Activated CD4-positive, alpha-beta T cell treated with anti-CD3 and anti-CD28 coated beads, Interleukin-2, amount 50 U/mL, for 24 hours (primary cell): ENCODE measurements at regions not wholly inside any gene's neighbourhood (a gene's known extent, or its start where the extent isn't known, plus 50 kb on each side); places are given as distances from the start of the nearest gene placed in this dataset.

Experiments used
- DNase-seq, 2 donors: peaks; one replicate each; pipeline ENCODE4 v3.0.0-alpha.2; 2020; ENCODE audit warnings: low read depth in 1 of 2, low spot score in 1 of 2

DNA sequence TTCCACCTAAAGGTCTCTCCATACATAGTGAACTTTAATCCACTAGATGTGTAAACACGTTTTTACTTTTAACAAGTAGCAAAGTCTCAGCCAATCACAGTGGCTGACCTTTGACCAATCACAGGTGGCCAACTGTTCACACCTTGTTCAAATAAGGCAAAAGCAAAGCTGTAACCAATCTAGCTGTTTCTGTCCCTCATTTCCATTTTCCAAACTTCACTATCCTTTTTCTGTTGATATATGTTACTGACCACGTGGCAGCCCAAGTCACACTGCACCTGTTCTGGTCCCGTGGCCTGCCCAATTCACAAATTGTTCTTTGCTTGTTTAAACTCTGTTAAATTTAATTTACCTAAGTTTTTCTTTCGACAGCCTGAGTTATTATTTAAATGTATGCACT, 393.5 kb upstream of the NETO1 start:
- no peak for DNase-seq

DNA sequence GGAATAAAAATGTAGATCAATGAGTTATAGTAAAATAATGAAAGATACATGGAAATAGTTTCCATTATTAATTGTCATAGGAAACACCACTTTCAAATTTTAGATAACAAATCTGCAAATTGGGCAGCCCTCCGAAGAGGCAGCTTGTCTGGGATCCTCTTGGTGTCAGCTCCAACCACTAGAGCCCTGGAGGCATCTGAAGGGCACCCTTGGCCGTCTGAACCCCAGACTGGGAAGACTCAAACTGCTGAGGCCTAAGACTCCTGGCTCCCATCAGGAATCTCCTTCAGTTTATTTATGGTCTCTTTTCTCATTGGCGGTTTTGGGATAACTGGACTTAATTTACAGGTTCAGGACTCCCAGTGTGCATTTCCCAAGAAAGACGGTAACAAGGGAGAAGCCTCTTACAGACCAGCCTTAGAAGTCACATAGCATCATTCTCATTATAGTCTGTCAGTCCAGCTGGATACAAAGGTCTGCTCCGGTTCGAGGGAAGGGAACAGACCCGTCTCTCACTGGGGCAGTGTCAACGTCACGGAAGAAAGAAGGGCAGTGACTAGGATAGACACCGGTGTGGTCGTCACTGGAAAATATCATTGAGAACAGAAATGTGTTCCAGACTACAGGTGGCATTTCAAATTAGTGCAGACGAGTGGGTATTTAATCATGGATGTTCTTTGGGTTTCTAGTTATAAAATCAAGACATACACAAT, 390.7 kb upstream of the NETO1 start:
- DNase-seq: no peak

DNA sequence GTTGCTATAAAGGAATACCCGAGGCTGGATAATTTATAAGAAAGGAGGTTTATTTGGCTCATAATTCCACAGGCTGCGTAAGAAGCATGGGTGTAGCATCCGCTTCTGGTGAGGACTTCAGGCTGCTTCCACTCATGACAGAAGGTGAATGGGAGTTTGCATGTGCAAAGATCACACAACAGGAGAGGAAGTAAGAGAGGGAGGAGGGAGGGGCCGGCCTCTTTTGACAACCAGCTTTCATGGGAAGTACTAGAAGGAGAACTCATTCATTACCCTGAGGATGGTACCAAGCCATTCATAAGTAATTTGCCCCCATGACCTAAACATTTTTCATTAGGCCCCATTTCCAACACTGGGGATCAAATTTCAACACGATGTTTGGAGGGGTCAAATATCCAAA, 386.8 kb upstream of the NETO1 start:
- DNase-seq: no peak

DNA sequence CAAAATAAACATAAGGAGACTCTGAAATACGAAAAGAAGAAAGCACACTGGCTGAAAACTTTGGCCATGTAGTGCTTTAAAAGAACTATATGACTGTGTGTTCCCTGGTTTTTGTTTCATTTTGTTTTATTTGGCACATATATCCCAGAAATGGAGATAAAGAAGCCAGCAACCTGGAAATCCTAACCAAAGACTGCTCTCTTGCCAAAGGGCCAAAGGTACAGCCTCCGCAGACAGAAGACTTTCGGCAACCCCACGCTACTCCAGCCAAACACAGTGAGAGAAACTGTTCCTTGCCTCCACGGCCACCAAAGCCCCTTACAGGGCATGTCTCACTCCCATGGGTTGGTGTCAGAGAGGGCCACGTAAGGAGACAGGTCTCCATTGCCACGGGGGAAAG, 381.2 kb upstream of the NETO1 start:
- no peak for DNase-seq

DNA sequence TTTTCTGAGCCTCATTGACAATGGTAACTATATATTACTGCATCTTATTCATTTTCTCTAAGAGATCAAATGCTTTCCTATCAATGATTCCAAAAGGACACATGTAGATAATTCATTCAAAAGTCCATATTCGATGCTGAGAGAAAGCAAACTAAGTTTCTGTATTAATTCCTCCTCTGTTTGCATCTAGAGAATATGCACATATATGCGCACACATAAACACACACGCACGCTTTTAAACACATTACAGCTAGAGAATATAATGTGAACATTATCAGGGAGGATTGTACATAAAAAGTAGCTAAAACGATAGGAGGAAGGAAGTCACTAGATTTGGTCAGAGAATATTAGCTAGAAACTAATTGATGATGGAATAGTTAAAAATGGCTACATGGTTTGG, 379.0 kb upstream of the NETO1 start:
- DNase-seq: no peak

DNA sequence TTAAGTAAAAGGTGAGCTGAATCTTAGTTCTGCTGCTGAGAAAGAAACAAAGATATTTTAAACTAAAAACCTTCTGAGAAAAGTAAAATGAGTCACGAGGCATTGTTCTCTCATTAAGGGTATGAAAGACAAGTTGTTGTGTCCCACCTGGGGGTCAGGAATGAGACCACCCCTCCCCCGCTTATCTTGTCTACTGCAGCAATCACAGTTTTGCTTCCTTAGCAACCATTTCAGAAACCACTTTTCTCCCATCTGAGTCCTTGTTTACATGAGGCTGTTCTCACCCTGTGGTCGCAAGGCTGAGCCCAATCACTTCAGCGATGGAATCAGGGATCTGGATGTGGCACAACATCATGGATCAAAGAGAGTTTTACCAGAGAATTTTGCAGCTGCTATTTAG, 377.6 kb upstream of the NETO1 start:
- DNase-seq: no peak

DNA sequence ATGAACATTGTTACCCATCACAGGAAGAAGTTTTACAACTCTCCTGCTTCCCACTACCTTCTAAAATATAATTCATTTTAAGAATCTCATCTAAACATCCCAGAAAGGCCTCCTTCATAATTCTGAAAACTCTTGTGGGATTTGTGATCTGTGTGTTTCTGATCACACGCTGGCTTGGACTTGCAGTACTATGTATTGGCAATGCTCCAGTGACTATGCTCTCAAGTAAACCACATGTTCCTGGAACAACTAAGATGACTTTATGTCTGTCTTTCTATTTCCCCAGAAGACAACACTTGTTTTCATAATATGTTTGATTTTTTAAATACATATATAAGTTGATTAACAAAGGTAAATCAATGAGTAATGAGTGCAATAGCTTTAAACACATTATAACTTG, 376.6 kb upstream of the NETO1 start:
- no peak for DNase-seq

DNA sequence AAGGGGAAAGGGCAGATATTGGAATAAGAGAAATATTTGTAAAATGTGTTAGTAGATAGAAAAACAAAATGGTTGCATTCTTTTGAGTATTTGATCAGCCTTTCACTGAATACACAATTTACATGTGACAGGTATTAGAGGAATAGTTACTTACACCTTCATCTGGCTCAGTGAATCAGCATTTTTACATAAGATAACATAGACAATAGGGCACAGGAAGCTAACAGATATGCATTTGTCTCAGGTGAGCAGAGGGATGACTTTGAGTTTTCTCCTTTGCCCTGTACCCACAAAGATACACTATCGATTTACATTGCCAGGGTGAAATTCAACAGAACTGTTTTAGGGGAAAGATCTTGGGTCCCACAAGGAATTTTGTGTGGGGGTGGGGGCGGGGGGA, 373.1 kb upstream of the NETO1 start:
- DNase-seq: no peak

DNA sequence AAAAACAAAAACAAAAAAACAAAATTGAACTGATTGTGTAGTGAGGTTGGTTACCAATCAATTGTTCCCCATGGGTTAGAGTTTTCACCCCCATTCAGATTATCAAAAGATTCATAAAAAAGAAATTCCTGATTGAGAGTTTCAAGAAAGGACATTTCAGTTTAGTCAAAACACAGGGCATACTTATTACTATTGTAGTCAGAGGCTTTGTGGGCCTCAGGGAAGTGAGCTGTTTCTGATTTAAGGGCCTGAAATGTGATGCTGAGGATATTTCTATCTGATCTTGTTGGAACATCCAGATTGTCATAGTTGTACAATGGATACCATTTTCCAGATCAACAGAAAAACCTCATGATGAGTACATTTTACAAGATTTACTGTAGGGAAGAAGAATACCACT, 368.1 kb upstream of the NETO1 start:
- DNase-seq: no peak

DNA sequence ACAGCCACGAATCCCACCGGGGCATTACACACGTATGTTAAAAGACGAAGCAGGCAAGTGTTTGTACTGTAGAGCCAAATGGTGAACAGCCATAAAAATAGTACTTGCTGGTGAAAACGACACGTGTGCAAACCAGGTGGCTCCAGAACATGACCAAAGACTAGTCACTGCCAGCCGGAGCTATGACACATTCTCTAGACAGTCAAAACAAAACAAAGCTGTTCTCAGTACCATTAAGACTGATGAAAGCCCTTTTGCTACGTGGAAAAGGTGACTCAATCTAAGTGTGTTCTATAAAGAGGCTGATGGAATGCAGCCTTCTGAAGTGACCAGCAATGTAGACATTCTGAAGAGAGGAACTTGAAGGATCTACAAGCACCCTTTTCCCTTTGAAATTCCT, 367.7 kb upstream of the NETO1 start:
- DNase-seq: no peak

DNA sequence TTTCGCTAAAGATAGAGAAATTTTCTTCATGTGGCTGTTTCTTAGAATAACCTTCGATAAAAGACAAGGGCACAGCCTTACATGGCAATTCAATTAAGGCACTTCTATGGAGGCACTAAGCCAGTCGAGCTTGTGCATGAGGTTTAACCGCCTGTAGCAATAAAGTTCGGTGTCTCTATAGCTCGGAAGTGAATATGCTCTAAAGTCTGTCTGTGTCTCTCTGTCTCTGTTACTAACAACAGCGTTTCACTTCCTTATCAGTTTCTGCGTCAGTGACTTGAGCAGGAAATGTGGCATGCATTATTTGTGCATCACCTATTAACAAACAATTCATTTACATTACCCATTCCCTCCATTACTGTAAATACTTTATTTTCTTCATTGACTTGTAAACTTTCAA, 365.1 kb upstream of the NETO1 start:
- no peak for DNase-seq

DNA sequence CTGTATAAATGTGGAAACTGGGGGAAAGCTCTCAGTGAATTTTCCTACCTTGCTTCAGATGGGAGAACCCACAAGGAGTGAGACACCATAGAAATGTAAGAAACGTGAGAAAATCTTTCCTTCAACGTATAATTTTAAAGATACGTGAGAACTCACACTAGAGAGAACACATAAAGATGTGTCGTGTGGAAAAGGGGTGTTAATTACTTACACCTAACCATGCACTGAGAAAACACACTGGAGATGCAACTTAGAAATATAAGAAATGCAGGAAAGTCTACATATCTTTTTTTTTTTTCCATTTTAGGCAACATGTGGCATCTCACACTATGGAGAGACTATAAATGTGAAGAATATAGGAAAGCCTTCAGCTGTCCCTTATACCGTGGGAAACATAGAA, 352.9 kb upstream of the NETO1 start:
- no peak for DNase-seq

DNA sequence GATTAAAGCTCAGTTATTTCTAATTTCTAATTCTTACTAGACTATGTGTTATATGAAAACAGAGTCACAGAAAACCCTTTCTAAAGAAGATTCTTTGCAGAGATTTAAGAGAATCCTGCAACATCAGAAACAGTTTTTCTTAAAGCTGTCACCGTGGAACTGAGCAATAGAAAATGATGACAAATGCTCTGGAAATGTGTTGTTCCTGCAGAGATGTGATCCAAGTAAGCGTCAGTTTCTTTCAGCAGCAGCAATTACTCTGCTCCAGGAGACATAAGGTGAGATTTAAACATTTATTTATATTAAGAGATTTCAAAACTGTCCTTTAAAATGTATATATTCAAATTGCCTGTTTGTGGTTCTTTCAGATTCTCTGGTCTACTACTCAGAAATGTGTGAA, 350.5 kb upstream of the NETO1 start:
- DNase-seq: no peak

DNA sequence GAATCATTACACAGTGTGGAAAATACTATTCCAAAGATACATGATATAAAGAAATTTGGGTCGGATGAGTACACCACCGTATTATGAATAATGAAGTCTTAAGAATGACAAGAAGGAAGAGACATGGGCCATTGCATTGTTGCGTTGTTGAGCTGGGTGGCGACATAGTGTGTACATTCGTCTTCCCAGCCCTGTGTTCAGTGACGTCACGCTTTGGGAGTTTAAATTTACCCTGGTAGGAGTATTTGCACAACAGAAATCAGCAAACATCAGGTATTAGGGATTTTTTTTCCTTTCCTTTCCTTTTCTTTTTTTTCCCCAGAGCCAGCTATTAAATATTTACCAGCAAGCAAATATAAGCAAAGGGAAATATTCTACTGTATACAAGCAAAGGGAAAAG, 347.2 kb upstream of the NETO1 start:
- DNase-seq: no peak

DNA sequence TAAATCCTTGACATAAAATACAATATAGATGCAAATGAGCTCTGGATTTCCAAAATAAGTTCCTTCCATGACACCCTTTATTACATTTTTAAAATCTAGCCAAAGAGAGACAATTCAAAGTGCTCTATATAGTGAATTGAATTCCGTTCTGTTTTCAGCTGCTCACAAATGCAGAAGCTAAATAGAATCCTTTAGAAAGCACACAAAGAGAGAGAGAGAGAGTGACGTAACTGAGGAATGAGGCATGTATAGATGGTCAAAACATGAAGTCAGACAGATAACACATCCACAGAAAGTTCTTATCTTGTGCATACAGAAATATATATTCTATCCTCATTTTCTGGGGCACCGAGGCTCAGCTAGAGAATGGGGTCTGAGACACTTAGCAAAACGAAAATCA, 344.7 kb upstream of the NETO1 start:
- no peak for DNase-seq

DNA sequence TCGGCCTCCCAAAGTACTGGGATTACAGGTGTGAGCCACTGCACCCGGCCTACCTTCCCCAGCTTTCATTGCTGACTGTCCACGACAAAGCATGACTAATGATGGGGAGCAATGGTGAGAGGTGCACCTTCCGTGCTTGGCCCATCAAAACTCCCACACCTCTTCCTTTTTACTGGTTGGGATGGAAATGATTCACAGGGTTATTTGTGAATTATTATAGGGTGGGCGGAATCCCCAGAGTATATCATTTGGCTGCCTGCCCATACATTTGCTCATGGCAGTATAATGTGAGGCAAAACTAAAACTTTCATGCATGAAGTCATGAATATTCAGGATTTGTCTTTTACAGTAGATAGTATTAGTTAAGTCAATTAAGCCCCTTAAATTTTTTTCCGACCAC, 334.2 kb upstream of the NETO1 start:
- no peak for DNase-seq

DNA sequence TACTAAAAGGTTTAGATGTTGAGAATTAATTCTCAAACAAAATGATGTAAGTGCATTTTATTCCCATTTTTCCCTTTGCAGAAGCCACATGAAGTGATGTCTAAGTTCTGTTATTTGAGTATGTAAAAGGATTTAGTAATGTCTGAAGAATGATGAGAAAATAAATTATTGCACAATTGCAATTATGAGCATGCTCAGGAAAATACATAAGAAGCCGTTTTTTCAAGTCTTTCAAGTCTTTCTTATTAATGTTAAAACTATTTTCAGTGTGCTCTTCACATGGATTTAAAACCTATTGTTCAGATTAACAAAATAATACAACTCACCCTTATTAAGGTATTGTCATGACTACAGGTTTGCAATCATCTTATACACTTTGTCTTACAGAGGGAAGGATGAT, 331.4 kb upstream of the NETO1 start:
- no peak for DNase-seq

DNA sequence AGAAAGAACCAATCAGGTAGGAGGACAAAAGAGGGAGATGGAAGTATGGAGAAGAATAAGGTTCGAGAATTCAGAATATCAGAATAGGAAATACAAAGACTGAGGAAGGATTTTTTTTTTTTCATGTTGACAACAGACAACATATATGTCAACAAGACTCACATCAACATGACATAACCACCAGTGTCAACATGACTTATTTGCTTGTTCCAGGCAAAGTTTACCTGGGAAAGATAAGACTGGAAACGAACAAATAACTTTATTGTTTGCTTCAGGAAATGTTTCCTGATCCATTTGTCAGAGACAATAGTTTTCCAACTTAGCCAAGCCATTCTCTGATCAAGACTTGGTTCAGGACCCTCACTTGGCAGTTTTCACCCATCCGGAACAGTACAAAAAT, 321.9 kb upstream of the NETO1 start:
- no peak for DNase-seq

DNA sequence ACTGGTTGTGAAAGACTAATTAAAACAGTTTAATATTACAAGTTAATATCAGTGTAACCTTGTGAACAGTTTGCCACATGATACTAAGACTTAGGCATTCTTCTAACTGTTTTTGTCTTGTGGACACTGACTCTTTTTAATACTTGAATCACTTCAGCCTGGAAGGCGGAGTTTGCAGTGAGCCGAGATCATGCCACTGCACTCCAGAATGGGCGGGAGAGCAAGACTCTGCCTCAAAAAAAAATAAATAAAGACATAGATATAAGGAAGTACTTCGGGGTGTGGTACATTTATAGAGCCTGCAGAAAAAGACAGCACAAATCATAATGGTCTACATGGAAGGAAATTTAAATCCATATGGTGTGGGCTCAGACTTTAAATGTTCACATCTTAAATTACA, 300.4 kb upstream of the NETO1 start:
- no peak for DNase-seq

DNA sequence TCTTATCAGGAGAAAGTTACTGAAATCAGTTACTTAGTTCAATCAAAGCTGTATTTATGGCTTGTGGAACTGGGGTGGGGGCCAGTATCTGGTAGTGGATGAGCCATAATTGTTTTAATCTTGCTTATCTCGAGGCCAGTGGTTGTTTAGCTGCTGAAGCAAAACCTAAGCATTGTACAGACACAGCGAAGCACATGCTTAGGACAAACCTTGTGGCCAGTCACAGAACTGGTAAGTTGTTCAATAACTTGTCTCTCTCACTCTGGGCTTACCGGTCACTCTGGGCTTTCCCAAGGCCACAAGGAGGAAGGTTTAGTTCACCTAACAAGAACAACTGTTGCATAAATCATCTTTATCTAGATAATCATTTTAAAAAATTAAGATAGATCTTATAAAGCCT, 296.6 kb upstream of the NETO1 start:
- no peak for DNase-seq

DNA sequence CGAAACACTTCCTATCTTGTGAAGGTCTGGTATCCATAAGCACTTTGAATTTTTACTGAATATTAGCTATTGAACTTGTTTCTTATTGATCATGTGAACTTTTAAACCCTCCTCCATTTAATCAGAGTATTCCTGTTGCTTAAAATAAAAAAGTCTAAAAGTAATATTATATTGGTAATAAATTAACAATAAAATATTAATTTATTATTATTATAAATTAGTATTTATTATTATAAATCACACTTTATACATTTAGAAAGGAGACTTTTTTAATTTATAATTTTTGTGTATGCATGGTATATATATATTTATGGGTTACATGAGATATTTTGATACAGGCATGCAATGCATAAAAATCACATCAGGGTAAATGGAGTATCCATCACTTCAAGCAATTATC, 295.4 kb upstream of the NETO1 start:
- no peak for DNase-seq

DNA sequence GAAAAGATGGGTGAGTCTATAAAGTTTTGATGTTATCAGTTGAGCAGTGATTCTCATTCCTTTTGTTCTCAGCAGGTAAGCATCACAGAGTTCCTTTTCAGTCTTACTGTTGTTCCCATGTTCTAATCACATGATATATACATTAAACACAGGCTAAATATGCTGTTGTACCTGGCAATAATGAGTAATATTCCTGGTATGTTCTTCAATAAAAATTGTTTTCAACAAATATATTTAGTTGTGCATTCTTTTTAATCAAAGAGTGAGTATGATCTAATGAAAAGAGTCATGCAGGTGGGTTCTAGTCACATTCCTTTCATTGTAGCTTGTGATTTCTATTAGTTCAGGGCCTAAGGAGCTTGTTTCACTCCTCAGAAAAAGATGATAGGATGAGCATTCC, 288.3 kb upstream of the NETO1 start:
- no peak for DNase-seq

DNA sequence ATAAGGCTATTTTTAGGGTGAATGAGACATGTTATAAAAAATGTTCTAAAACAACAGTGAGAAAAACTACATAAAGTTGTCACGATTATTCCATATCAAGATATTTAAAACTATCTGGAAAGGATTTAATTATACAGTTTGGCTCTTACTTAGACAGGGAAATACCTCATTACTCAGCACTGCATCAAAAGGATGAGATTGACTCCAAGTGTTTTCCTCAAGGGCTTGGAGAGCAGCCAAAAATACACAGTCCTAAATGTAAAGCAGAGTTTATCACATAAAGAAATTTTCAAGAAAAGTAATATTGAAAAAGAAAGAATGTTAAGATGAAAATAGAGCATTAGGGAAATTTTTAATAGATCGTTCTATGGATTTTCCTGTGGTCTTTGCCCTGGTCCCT, 285.5 kb upstream of the NETO1 start:
- DNase-seq: no peak

DNA sequence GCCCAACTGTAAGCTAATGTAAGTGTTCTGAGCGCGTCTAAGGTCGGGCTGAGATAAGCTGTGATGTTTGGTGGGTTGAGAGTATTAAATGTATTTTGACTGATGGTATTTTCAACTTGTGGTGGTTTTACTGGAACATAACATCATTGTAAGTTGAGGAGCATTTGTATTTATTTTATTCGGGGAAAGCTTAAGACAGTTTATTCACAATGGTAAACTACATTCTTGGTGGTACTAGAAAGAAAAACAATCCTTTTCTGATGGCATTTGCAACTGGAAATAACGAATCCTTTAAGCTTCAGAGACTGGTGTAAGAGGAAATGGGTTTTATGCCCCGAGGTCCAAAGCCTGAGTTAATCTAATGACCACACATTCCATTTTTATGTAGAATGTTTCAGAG, 283.3 kb upstream of the NETO1 start:
- DNase-seq: no peak
